HG03575 (cell line): ENCODE measurements at regions not wholly inside any gene's neighbourhood (a gene's known extent, or its start where the extent isn't known, plus 50 kb on each side); places are given as distances from the start of the nearest gene placed in this dataset.

Experiments
- ATAC-seq: cut with Tn5 transposase; IDR thresholded peaks from one replicate; pipeline ENCODE4 v1.9.1; 2021; ENCODE audit not compliant: unreplicated experiment, insufficient number of reproducible peaks, low FRiP score; ENCODE audit errors: extremely low read depth

GRCh38 chr14:100638211-100638855, 51.1 kb upstream of the BEGAIN start:
- ATAC-seq = no peak

- ATAC-seq = no peak
These were observed 52.1 kb upstream of the BEGAIN start for GRCh38 chr14:100639280-100639679.

GRCh38 chr14:100640471-100641273, 53.5 kb upstream of the BEGAIN start:
- ATAC-seq = peak; percentile 45

- no peak for ATAC-seq
These were observed 54.1 kb upstream of the BEGAIN start for GRCh38 chr14:100641274-100641860.

- no peak for ATAC-seq
These were observed 56.2 kb upstream of the BEGAIN start for GRCh38 chr14:100643426-100643825.

GRCh38 chr14:100644383-100644782, 57.2 kb upstream of the BEGAIN start:
- ATAC-seq = no peak

- no peak for ATAC-seq
These were observed 57.6 kb upstream of the BEGAIN start for GRCh38 chr14:100644784-100645183.

- ATAC-seq = no peak
These were observed 58.2 kb upstream of the BEGAIN start for GRCh38 chr14:100645196-100645981.

- no peak for ATAC-seq
These were observed 58.7 kb upstream of the BEGAIN start for GRCh38 chr14:100645982-100646314.

GRCh38 chr14:100648474-100649172, 61.4 kb upstream of the BEGAIN start:
- no peak for ATAC-seq

GRCh38 chr14:100649173-100649519, 61.9 kb upstream of the BEGAIN start:
- ATAC-seq = no peak

GRCh38 chr14:100651999-100652508, 64.8 kb upstream of the BEGAIN start:
- no peak for ATAC-seq

GRCh38 chr14:100652744-100653143, 65.5 kb upstream of the BEGAIN start:
- no peak for ATAC-seq

GRCh38 chr14:100653409-100653808, 66.2 kb upstream of the BEGAIN start:
- no peak for ATAC-seq

- no peak for ATAC-seq
These were observed 67.0 kb upstream of the BEGAIN start for GRCh38 chr14:100654025-100654813.

GRCh38 chr14:100654814-100655740, 67.9 kb upstream of the BEGAIN start:
- no peak for ATAC-seq

GRCh38 chr14:100655741-100656085, 68.5 kb upstream of the BEGAIN start:
- ATAC-seq = no peak
